Astrocyte (in vitro differentiated cells and primary cell): ENCODE measurements at regions not wholly inside any gene's neighbourhood (a gene's known extent, or its start where the extent isn't known, plus 50 kb on each side); places are given as distances from the start of the nearest gene placed in this dataset.

ENCODE experiments used
- EZH2 ChIP-seq: IDR thresholded peaks from 2 replicates; pipeline ENCODE4 v1.6.1; 2012; ENCODE audit warnings: mild to moderate bottlenecking, low read length, inconsistent platforms; ENCODE audit not compliant: insufficient read depth
- TF ChIP-seq, protein P1 (sequence below): IDR thresholded peaks from 2 replicates; pipeline ENCODE4 v1.5.1; 2011; ENCODE audit warnings: low read depth, mild to moderate bottlenecking, inconsistent platforms, low read length, moderate library complexity; ENCODE audit not compliant: insufficient read depth

GRCh38 chrX:119325456-119325855, 73.7 kb upstream of the SLC25A43 start:
- TF ChIP-seq, protein P1, sequence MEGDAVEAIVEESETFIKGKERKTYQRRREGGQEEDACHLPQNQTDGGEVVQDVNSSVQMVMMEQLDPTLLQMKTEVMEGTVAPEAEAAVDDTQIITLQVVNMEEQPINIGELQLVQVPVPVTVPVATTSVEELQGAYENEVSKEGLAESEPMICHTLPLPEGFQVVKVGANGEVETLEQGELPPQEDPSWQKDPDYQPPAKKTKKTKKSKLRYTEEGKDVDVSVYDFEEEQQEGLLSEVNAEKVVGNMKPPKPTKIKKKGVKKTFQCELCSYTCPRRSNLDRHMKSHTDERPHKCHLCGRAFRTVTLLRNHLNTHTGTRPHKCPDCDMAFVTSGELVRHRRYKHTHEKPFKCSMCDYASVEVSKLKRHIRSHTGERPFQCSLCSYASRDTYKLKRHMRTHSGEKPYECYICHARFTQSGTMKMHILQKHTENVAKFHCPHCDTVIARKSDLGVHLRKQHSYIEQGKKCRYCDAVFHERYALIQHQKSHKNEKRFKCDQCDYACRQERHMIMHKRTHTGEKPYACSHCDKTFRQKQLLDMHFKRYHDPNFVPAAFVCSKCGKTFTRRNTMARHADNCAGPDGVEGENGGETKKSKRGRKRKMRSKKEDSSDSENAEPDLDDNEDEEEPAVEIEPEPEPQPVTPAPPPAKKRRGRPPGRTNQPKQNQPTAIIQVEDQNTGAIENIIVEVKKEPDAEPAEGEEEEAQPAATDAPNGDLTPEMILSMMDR, result no peak
- TF ChIP-seq EZH2, result no peak
